ENCODE measurements at regions not wholly inside any gene's neighbourhood (a gene's known extent, or its start where the extent isn't known, plus 50 kb on each side); places are given as distances from the start of the nearest gene placed in this dataset.

GRCh38 chr1:94612525-94613204 is 71.1 kb upstream of the F3 start:
- TF ChIP-seq CTCF (IDR thresholded peaks at IDR 0.05): no peak
- TF ChIP-seq POLR2A (IDR thresholded peaks at IDR 0.05): no peak

Measured in testis (tissue), 2 donors.